ENCODE measurements at regions not wholly inside any gene's neighbourhood (a gene's known extent, or its start where the extent isn't known, plus 50 kb on each side); places are given as distances from the start of the nearest gene placed in this dataset.

DNA sequence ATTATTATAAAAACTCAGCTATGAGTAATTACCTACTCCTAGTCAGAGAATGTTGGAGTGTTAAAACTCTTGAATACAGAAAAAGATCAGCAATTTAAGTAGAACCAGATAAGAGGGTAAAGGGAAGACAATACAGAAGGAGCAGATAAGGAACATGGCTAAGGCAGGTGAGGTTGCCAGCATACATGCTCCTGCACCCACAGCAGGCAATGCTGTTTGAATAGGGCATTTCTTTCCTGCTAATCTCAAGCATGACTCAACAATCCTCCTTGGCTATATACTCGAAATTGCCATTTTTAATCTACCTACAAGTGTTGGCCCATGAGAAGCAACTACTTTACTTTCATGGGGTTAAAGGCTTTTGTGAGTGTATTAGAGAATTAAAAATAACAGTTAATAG lies 494.5 kb downstream of the DIPK2A start:
- TF ChIP-seq POLR2A (IDR thresholded peaks at IDR 0.05) (no peak), CTCF (IDR thresholded peaks at IDR 0.05) (no peak)
